Left lung (tissue), 4 donors: ENCODE measurements at regions not wholly inside any gene's neighbourhood (a gene's known extent, or its start where the extent isn't known, plus 50 kb on each side); places are given as distances from the start of the nearest gene placed in this dataset.

Experiments
- ATAC-seq: fragments of 200-7000 bp; cut with Tn5 transposase; one replicate; pipeline ENCODE4 v1.9.1; 2020; ENCODE audit warnings: moderate library complexity
- DNase-seq, 4 donors: peaks; one replicate each; pipeline ENCODE4 v3.0.0-alpha.2; 2013 to 2020
- H3K27ac ChIP-seq, 2 donors: fragments of 200-600 bp; sonication (generic) in 1 of 2; one replicate each; pipeline versions ENCODE4 v1.5.0 to v1.8.0; 2020 to 2021
- H3K27me3 ChIP-seq, 2 donors: fragments of 200-600 bp; sonication (generic) in 1 of 2; one replicate each; pipeline versions ENCODE4 v1.5.0 to v1.8.0; 2020 to 2021
- H3K36me3 ChIP-seq, 2 donors: fragments of 200-600 bp; sonication (generic) in 1 of 2; one replicate each; pipeline versions ENCODE4 v1.5.0 to v1.8.0; 2020 to 2021
- H3K4me1 ChIP-seq, 2 donors: fragments of 200-600 bp; one replicate each; pipeline ENCODE4 v1.8.0; 2021
- H3K4me3 ChIP-seq, 2 donors: fragments of 200-600 bp; sonication (generic) in 1 of 2; one replicate each; pipeline versions ENCODE4 v1.5.0 to v1.8.0; 2020 to 2021; ENCODE audit warnings: mild to moderate bottlenecking in 1 of 2
- H3K9me3 ChIP-seq, 2 donors: fragments of 200-600 bp; sonication (generic) in 1 of 2; one replicate each; pipeline versions ENCODE4 v1.5.0 to v1.8.0; 2020 to 2021
- CTCF ChIP-seq, 2 donors: fragments of 200-600 bp; sonication (generic) in 1 of 2; IDR thresholded peaks; one replicate each; pipeline versions ENCODE4 v1.5.0 to v1.8.0; 2021; ENCODE audit warnings: antibody characterized with exemption in 2 of 2
- intact Hi-C, 2 donors: fragments of 100-400 bp; cut with DNase I; formaldehyde crosslinking; loops; one replicate each; pipeline versions ENCODE4 v1.11.2 to v1.14.2; 2022
- donor health status: DM: no; HTN: yes; CAD: no.
- donor health status: DM: no; HTN: no; CAD: no.

- no peak overlapping the region for H3K4me3 ChIP-seq
- no peaks in the 10 kb centered on the region for H3K36me3 ChIP-seq
- no peaks in the 10 kb centered on the region for H3K9me3 ChIP-seq
- H3K27me3 ChIP-seq = no peaks in the 10 kb centered on the region
- no peak for DNase-seq
- no peak for ATAC-seq
- TF ChIP-seq CTCF (IDR thresholded peaks at IDR 0.05) = no peak
- intact Hi-C loops = no loop called here
- H3K4me1 ChIP-seq = no peaks in the 10 kb centered on the region
- H3K27ac ChIP-seq = no peak overlapping the region
These were observed 306.7 kb upstream of the E2F7 start for GRCh38 chr12:77372026-77372425.

GRCh38 chr12:77368379-77368778 is 303.0 kb upstream of the E2F7 start:
- no peak for ATAC-seq
- no peak overlapping the region for H3K4me3 ChIP-seq
- no peaks in the 10 kb centered on the region for H3K36me3 ChIP-seq
- no peaks in the 10 kb centered on the region for H3K27me3 ChIP-seq
- DNase-seq = no peak
- H3K9me3 ChIP-seq = no peaks in the 10 kb centered on the region
- no peak overlapping the region for H3K27ac ChIP-seq
- intact Hi-C loops = no loop called here
- TF ChIP-seq CTCF (IDR thresholded peaks at IDR 0.05) = no peak
- no peaks in the 10 kb centered on the region for H3K4me1 ChIP-seq

GRCh38 chr12:77366616-77367015 is 301.2 kb upstream of the E2F7 start:
- Histone ChIP-seq H3K36me3 (no peaks in the 10 kb centered on the region), H3K27me3 (no peaks in the 10 kb centered on the region), H3K27ac (no peak overlapping the region), H3K4me3 (no peak overlapping the region), H3K4me1 (no peaks in the 10 kb centered on the region), H3K9me3 (no peaks in the 10 kb centered on the region)
- ATAC-seq (no peak), DNase-seq (no peak)
- intact Hi-C loops = no loop called here
- TF ChIP-seq CTCF (IDR thresholded peaks at IDR 0.05) = no peak

- Histone ChIP-seq H3K9me3 (no peaks in the 10 kb centered on the region), H3K4me1 (no peaks in the 10 kb centered on the region), H3K4me3 (no peak overlapping the region), H3K27me3 (no peaks in the 10 kb centered on the region), H3K27ac (no peak overlapping the region), H3K36me3 (no peaks in the 10 kb centered on the region)
- intact Hi-C loops = no loop called here
- TF ChIP-seq CTCF (IDR thresholded peaks at IDR 0.05) = no peak
- DNase-seq (no peak), ATAC-seq (no peak)
These were observed 299.0 kb upstream of the E2F7 start for GRCh38 chr12:77364400-77364799.

- ATAC-seq (no peak), DNase-seq (no peak)
- Histone ChIP-seq H3K9me3 (no peaks in the 10 kb centered on the region), H3K36me3 (no peaks in the 10 kb centered on the region), H3K4me3 (no peak overlapping the region), H3K27ac (no peak overlapping the region), H3K27me3 (no peaks in the 10 kb centered on the region), H3K4me1 (no peaks in the 10 kb centered on the region)
- no peak for TF ChIP-seq CTCF (IDR thresholded peaks at IDR 0.05)
- intact Hi-C loops = no loop called here
These were observed 297.3 kb upstream of the E2F7 start for GRCh38 chr12:77362509-77363210.
